GM20000 (cell line): ENCODE measurements at regions not wholly inside any gene's neighbourhood (a gene's known extent, or its start where the extent isn't known, plus 50 kb on each side); places are given as distances from the start of the nearest gene placed in this dataset.

Experiments used
- DNase-seq: peaks from one replicate; pipeline ENCODE4 v3.0.0; 2012; ENCODE audit warnings: low spot score
- CTCF ChIP-seq: IDR thresholded peaks from 2 replicates; pipeline ENCODE4 v1.5.1; 2012; ENCODE audit warnings: mild to moderate bottlenecking, control low read depth; ENCODE audit errors: extremely low read depth, missing control alignments

GRCh38 chr5:155833287-155833686 is 493.7 kb upstream of the SGCD start:
- DNase-seq = no peak
- TF ChIP-seq CTCF = no peak

- no peak for TF ChIP-seq CTCF
- DNase-seq = no peak
Observed at GRCh38 chr5:155834271-155834975, 492.5 kb upstream of the SGCD start.

- no peak for TF ChIP-seq CTCF
- DNase-seq = no peak
Observed at GRCh38 chr5:155836089-155836803, 490.7 kb upstream of the SGCD start.

GRCh38 chr5:155838394-155838793 is 488.6 kb upstream of the SGCD start:
- DNase-seq = no peak
- TF ChIP-seq CTCF = no peak

- TF ChIP-seq CTCF = no peak
- no peak for DNase-seq
Observed at GRCh38 chr5:155839251-155840037, 487.5 kb upstream of the SGCD start.

- DNase-seq = no peak
- no peak for TF ChIP-seq CTCF
Observed at GRCh38 chr5:155844542-155844941, 482.4 kb upstream of the SGCD start.

- no peak for TF ChIP-seq CTCF
- no peak for DNase-seq
Observed at GRCh38 chr5:155850370-155850769, 476.6 kb upstream of the SGCD start.
